ENCODE measurements at regions not wholly inside any gene's neighbourhood (a gene's known extent, or its start where the extent isn't known, plus 50 kb on each side); places are given as distances from the start of the nearest gene placed in this dataset.

GRCh38 chr6:134593442-134593841 is 275.5 kb upstream of the SGK1 start:
- H3K27me3 Mint-ChIP-seq, result peaks cover 6% of the 10 kb centered on the region
- no peak overlapping the region for H3K4me3 ChIP-seq (ENCODE audit: low read depth, low read length)
- no peaks in the 10 kb centered on the region for H3K4me1 ChIP-seq (ENCODE audit: control insufficient read depth, insufficient read depth, low read length, poor library complexity, severe bottlenecking)
- no peaks in the 10 kb centered on the region for H3K36me3 ChIP-seq (ENCODE audit: control insufficient read depth, insufficient read depth, low read length)
- H3K9me3 ChIP-seq (ENCODE audit: control insufficient read depth in 2 of 2, low read length in 2 of 2), result no peaks in the 10 kb centered on the region
- H3K27ac ChIP-seq (ENCODE audit: insufficient read depth, low read length, poor library complexity, severe bottlenecking), result no peak overlapping the region
- H3K27me3 ChIP-seq (ENCODE audit: control insufficient read depth, insufficient read depth, low read length), result no peaks in the 10 kb centered on the region
- no peak overlapping the region for H3K27ac Mint-ChIP-seq
- peaks cover 0 to 2% (median 0%) of the 10 kb centered on the region in 7 donors for H3K9me3 Mint-ChIP-seq
- ATAC-seq (ENCODE audit: low read depth in 2 of 2) (no peak), DNase-seq (no peak)
- H3K4me1 Mint-ChIP-seq, result peaks cover 0 to 3% (median under 1%) of the 10 kb centered on the region in 4 donors
- no peaks in the 10 kb centered on the region for H3K36me3 Mint-ChIP-seq
- no peak overlapping the region for H3K4me3 Mint-ChIP-seq

GRCh38 chr6:134593024-134593423 is 275.1 kb upstream of the SGK1 start:
- H3K27me3 Mint-ChIP-seq, result peaks cover 6% of the 10 kb centered on the region
- no peak overlapping the region for H3K27ac Mint-ChIP-seq
- no peak overlapping the region for H3K27ac ChIP-seq (ENCODE audit: insufficient read depth, low read length, poor library complexity, severe bottlenecking)
- no peaks in the 10 kb centered on the region for H3K36me3 ChIP-seq (ENCODE audit: control insufficient read depth, insufficient read depth, low read length)
- no peak overlapping the region for H3K4me3 ChIP-seq (ENCODE audit: low read depth, low read length)
- no peaks in the 10 kb centered on the region for H3K9me3 ChIP-seq (ENCODE audit: control insufficient read depth in 2 of 2, low read length in 2 of 2)
- DNase-seq (no peak), ATAC-seq (ENCODE audit: low read depth in 2 of 2) (no peak)
- no peaks in the 10 kb centered on the region for H3K36me3 Mint-ChIP-seq
- no peaks in the 10 kb centered on the region for H3K4me1 ChIP-seq (ENCODE audit: control insufficient read depth, insufficient read depth, low read length, poor library complexity, severe bottlenecking)
- H3K4me1 Mint-ChIP-seq, result peaks cover 0 to 3% (median under 1%) of the 10 kb centered on the region in 4 donors
- H3K27me3 ChIP-seq (ENCODE audit: control insufficient read depth, insufficient read depth, low read length), result no peaks in the 10 kb centered on the region
- H3K9me3 Mint-ChIP-seq, result peaks cover 0 to 4% (median 0%) of the 10 kb centered on the region in 7 donors
- no peak overlapping the region for H3K4me3 Mint-ChIP-seq

- peaks cover 0 to 1% (median 0%) of the 10 kb centered on the region in 7 donors for H3K9me3 Mint-ChIP-seq
- DNase-seq, result no peak
- H3K27me3 Mint-ChIP-seq, result peaks cover 6% of the 10 kb centered on the region
- H3K27ac Mint-ChIP-seq, result peak overlapping the region in 1 of 3 donors; percentile 34
- Histone ChIP-seq H3K4me1 (ENCODE audit: control insufficient read depth, insufficient read depth, low read length, poor library complexity, severe bottlenecking) (no peaks in the 10 kb centered on the region), H3K9me3 (ENCODE audit: control insufficient read depth in 2 of 2, low read length in 2 of 2) (no peaks in the 10 kb centered on the region), H3K4me3 (ENCODE audit: low read depth, low read length) (no peak overlapping the region), H3K27me3 (ENCODE audit: control insufficient read depth, insufficient read depth, low read length) (no peaks in the 10 kb centered on the region), H3K27ac (ENCODE audit: insufficient read depth, low read length, poor library complexity, severe bottlenecking) (no peak overlapping the region), H3K36me3 (ENCODE audit: control insufficient read depth, insufficient read depth, low read length) (no peaks in the 10 kb centered on the region)
- H3K4me1 Mint-ChIP-seq, result peaks cover 0 to 3% (median under 1%) of the 10 kb centered on the region in 4 donors
- no peak for ATAC-seq (ENCODE audit: low read depth in 2 of 2)
- H3K36me3 Mint-ChIP-seq, result no peaks in the 10 kb centered on the region
- no peak overlapping the region for H3K4me3 Mint-ChIP-seq
These were observed 272.5 kb upstream of the SGK1 start for GRCh38 chr6:134590449-134590848.

- Histone ChIP-seq H3K27me3 (ENCODE audit: control insufficient read depth, insufficient read depth, low read length) (no peaks in the 10 kb centered on the region), H3K36me3 (ENCODE audit: control insufficient read depth, insufficient read depth, low read length) (no peaks in the 10 kb centered on the region), H3K4me3 (ENCODE audit: low read depth, low read length) (no peak overlapping the region), H3K27ac (ENCODE audit: insufficient read depth, low read length, poor library complexity, severe bottlenecking) (no peak overlapping the region), H3K4me1 (ENCODE audit: control insufficient read depth, insufficient read depth, low read length, poor library complexity, severe bottlenecking) (no peaks in the 10 kb centered on the region), H3K9me3 (ENCODE audit: control insufficient read depth in 2 of 2, low read length in 2 of 2) (no peaks in the 10 kb centered on the region)
- DNase-seq, result no peak
- no peak for ATAC-seq (ENCODE audit: low read depth in 2 of 2)
- H3K9me3 Mint-ChIP-seq, result peaks cover 0 to 1% (median 0%) of the 10 kb centered on the region in 7 donors
- H3K27me3 Mint-ChIP-seq, result peaks cover 6% of the 10 kb centered on the region
- no peak overlapping the region for H3K4me3 Mint-ChIP-seq
- H3K4me1 Mint-ChIP-seq, result peaks cover 0 to 1% (median under 1%) of the 10 kb centered on the region in 4 donors
- no peaks in the 10 kb centered on the region for H3K36me3 Mint-ChIP-seq
- peak overlapping the region in 1 of 3 donors; percentile 34 for H3K27ac Mint-ChIP-seq
These were observed 272.1 kb upstream of the SGK1 start for GRCh38 chr6:134590004-134590403.

DNA sequence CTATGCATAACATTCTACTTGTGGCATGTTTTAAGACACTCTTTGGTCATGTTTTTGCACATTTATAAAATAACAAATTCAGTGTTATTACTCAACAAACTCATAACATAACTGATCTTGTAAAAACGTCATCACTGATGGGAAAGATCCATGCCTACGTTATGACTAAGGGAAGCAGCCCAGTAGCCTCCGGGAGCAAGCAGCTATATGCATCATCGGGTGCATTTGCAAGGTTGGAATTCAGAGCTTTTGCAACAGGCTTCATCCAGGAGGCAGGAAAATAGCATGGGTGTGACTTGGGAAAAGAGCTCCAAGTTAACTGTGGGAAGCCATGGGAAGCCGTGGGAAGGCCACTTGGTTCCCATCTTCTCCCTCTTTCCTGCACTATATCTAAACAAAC is 271.6 kb upstream of the SGK1 start:
- Mint-ChIP-seq H3K4me1 (peaks cover 0 to 1% (median 0%) of the 10 kb centered on the region in 4 donors), H3K27ac (no peak overlapping the region), H3K27me3 (peaks cover 6% of the 10 kb centered on the region), H3K4me3 (no peak overlapping the region), H3K36me3 (no peaks in the 10 kb centered on the region), H3K9me3 (peaks cover 0 to 1% (median 0%) of the 10 kb centered on the region in 7 donors)
- no peak for DNase-seq
- H3K27ac ChIP-seq (ENCODE audit: insufficient read depth, low read length, poor library complexity, severe bottlenecking), result no peak overlapping the region
- H3K9me3 ChIP-seq (ENCODE audit: control insufficient read depth in 2 of 2, low read length in 2 of 2), result no peaks in the 10 kb centered on the region
- H3K27me3 ChIP-seq (ENCODE audit: control insufficient read depth, insufficient read depth, low read length), result no peaks in the 10 kb centered on the region
- H3K4me1 ChIP-seq (ENCODE audit: control insufficient read depth, insufficient read depth, low read length, poor library complexity, severe bottlenecking), result no peaks in the 10 kb centered on the region
- no peak overlapping the region for H3K4me3 ChIP-seq (ENCODE audit: low read depth, low read length)
- no peak for ATAC-seq (ENCODE audit: low read depth in 2 of 2)
- no peaks in the 10 kb centered on the region for H3K36me3 ChIP-seq (ENCODE audit: control insufficient read depth, insufficient read depth, low read length)

DNA sequence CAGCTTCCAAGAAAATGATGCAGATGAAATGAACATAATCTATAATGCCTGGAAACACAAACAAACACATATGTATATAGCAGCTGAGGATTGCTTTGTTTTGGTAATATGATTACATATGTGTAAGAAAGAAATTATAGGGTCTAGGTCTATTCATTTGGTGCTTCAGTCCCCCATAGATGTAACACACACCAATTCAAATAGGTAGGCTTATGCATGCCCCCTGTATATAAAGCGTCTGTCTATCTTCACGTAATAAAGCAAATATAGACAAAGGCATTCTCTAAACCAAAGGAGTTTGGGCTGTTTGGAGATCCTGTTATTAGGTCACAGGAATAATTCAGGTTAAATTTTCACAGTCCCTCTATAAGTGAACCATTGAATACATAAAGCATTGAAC is 270.4 kb upstream of the SGK1 start:
- Histone ChIP-seq H3K36me3 (ENCODE audit: control insufficient read depth, insufficient read depth, low read length) (no peaks in the 10 kb centered on the region), H3K27ac (ENCODE audit: insufficient read depth, low read length, poor library complexity, severe bottlenecking) (no peak overlapping the region)
- no peak overlapping the region for H3K27ac Mint-ChIP-seq

GRCh38 chr6:134585517-134585873 is 267.6 kb upstream of the SGK1 start:
- H3K27me3 Mint-ChIP-seq, result peaks cover 20% of the 10 kb centered on the region
- H3K9me3 ChIP-seq (ENCODE audit: control insufficient read depth in 2 of 2, low read length in 2 of 2), result no peaks in the 10 kb centered on the region
- no peaks in the 10 kb centered on the region for H3K36me3 Mint-ChIP-seq
- H3K4me3 Mint-ChIP-seq, result no peak overlapping the region
- no peak overlapping the region for H3K27ac ChIP-seq (ENCODE audit: insufficient read depth, low read length, poor library complexity, severe bottlenecking)
- no peaks in the 10 kb centered on the region for H3K4me1 ChIP-seq (ENCODE audit: control insufficient read depth, insufficient read depth, low read length, poor library complexity, severe bottlenecking)
- ATAC-seq (ENCODE audit: low read depth in 2 of 2) (no peak), DNase-seq (no peak)
- H3K36me3 ChIP-seq (ENCODE audit: control insufficient read depth, insufficient read depth, low read length), result no peaks in the 10 kb centered on the region
- peaks cover 0 to 1% (median 0%) of the 10 kb centered on the region in 4 donors for H3K4me1 Mint-ChIP-seq
- H3K4me3 ChIP-seq (ENCODE audit: low read depth, low read length), result no peak overlapping the region
- no peak overlapping the region for H3K27ac Mint-ChIP-seq
- peaks cover 4% of the 10 kb centered on the region for H3K27me3 ChIP-seq (ENCODE audit: control insufficient read depth, insufficient read depth, low read length)
- peaks cover 0 to 3% (median 0%) of the 10 kb centered on the region in 7 donors for H3K9me3 Mint-ChIP-seq

More for the DNA sequence above, 270.4 kb upstream of the SGK1 start:
- H3K4me1 ChIP-seq (ENCODE audit: control insufficient read depth, insufficient read depth, low read length, poor library complexity, severe bottlenecking), result no peaks in the 10 kb centered on the region
- H3K27me3 ChIP-seq (ENCODE audit: control insufficient read depth, insufficient read depth, low read length), result no peaks in the 10 kb centered on the region
- Mint-ChIP-seq H3K27me3 (peaks cover 6% of the 10 kb centered on the region), H3K4me3 (no peak overlapping the region), H3K4me1 (peaks cover 0 to 1% (median 0%) of the 10 kb centered on the region in 4 donors), H3K36me3 (no peaks in the 10 kb centered on the region), H3K9me3 (peaks cover 0 to 1% (median 0%) of the 10 kb centered on the region in 7 donors)
- no peak for ATAC-seq (ENCODE audit: low read depth in 2 of 2)
- H3K9me3 ChIP-seq (ENCODE audit: control insufficient read depth in 2 of 2, low read length in 2 of 2), result no peaks in the 10 kb centered on the region
- no peak for DNase-seq
- no peak overlapping the region for H3K4me3 ChIP-seq (ENCODE audit: low read depth, low read length)

DNA sequence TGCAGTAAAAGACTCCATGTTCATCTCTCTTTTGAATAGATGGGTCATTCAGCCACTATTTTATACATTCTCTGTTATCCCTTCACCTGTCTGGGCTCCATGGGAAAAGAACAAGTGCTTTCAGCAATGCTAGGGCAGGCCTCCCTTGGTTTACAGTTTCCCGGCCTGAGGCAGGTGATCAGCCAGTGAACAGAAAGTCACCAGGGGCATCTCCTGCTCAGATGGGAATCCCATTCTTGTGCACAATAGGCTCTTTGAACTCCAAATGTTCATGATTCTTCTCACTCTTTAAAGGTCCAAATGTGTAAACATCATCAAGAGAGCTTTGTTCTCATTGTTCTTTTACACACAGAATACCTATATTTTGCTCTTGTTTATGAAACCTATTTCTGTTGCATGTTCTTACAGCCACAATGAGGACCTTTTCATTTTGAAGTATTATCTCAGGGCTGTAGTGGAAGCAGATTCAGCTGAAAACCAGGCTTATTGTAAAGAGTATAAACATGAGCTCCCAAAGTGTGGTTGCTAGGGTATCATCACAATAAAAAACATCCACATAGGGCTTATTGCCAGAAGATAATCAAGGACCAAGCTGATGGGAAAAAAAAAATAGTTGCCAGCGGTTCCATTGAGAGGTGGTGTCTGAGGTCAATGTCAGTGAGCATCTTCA is 267.1 kb upstream of the SGK1 start:
- ATAC-seq (ENCODE audit: low read depth in 2 of 2), result no peak
- H3K4me3 Mint-ChIP-seq, result no peak overlapping the region
- H3K27me3 Mint-ChIP-seq, result peaks cover 21% of the 10 kb centered on the region
- H3K27ac Mint-ChIP-seq, result no peak overlapping the region
- Histone ChIP-seq H3K9me3 (ENCODE audit: control insufficient read depth in 2 of 2, low read length in 2 of 2) (no peaks in the 10 kb centered on the region), H3K4me1 (ENCODE audit: control insufficient read depth, insufficient read depth, low read length, poor library complexity, severe bottlenecking) (no peaks in the 10 kb centered on the region), H3K27ac (ENCODE audit: insufficient read depth, low read length, poor library complexity, severe bottlenecking) (no peak overlapping the region), H3K27me3 (ENCODE audit: control insufficient read depth, insufficient read depth, low read length) (peaks cover 4% of the 10 kb centered on the region), H3K4me3 (ENCODE audit: low read depth, low read length) (no peak overlapping the region), H3K36me3 (ENCODE audit: control insufficient read depth, insufficient read depth, low read length) (no peaks in the 10 kb centered on the region)
- H3K36me3 Mint-ChIP-seq, result no peaks in the 10 kb centered on the region
- DNase-seq, result no peak
- H3K9me3 Mint-ChIP-seq, result peaks cover 0 to 4% (median 0%) of the 10 kb centered on the region in 7 donors
- H3K4me1 Mint-ChIP-seq, result peaks cover 0 to 1% (median 0%) of the 10 kb centered on the region in 4 donors

Measured in CD4-positive, CD25-positive, alpha-beta regulatory T cell (primary cell).